ENCODE measurements at regions not wholly inside any gene's neighbourhood (a gene's known extent, or its start where the extent isn't known, plus 50 kb on each side); places are given as distances from the start of the nearest gene placed in this dataset.
"Not testable (repeated sequence)": the region's sequence is repeated elsewhere in the genome, so short reads cannot be mapped to it uniquely, and the experiment has no call there.

DNA sequence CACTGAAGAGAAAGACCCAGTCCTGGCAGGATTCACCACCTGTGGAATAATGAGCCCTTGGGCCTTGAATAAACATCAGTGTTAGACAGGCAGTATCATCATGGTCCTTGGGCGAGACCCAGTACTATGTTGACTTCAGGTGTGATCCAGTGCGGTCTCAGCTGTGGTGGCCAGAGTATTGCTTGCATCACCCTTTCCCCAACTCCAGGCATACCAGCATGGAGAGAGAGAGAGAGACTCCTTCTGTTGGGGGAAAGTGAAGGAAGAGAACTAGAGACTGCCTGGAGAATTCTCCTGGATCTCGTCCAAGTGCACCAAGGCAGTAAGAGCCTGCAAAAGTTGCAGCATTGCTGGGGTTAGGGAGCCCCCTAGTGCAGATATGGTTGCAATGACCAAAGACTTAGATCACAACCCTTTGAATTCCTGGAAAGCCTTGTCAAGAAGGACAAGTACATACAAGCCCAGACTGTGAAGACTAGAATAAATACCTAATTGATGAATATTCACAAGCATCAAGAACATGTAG, 61.1 kb upstream of the VAMP7 start:
- no peak overlapping the region for H3K4me3 ChIP-seq
- H3K36me3 ChIP-seq (ENCODE audit: insufficient read depth, low read length) = no peaks in the 10 kb centered on the region
- H3K27ac ChIP-seq = no peak overlapping the region
- no peaks in the 10 kb centered on the region for H3K9me3 ChIP-seq (ENCODE audit: low read depth, low read length)
- DNase-seq (ENCODE audit: low read depth, low spot score) = peak; percentile 61
- TF ChIP-seq FOXP2 (optimal IDR thresholded peaks at IDR 0.05; ENCODE audit: control extremely low read depth, extremely low read length, insufficient read depth) (no peak), POLR2AphosphoS5 (IDR thresholded peaks at IDR 0.05; ENCODE audit: borderline replicate concordance, low read depth, low read length) (no peak)
- no peak overlapping the region for H3K9ac ChIP-seq (ENCODE audit: insufficient read length)

DNA sequence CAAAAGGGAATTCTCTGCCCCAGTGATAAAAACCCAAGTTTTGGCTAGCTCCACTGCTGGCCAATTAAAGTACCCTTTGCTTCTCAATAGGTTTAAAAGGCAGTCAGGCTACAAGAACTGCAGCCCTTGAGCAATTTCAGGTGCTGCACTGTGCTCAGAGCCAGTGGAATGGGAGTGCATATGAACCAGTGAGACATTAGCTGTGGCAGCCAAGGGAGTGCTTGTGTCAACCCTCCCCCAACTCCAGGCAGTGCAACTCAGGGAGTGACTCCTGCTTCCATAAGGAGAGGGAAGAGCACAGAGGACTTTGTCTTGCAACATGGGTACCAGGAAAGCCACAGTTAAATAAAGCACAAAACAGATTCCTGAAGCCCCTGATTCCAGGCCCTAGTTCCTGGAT, 61.6 kb upstream of the VAMP7 start:
- H3K9ac ChIP-seq (ENCODE audit: insufficient read length) = no peak overlapping the region
- no peak overlapping the region for H3K27ac ChIP-seq
- TF ChIP-seq POLR2AphosphoS5 (IDR thresholded peaks at IDR 0.05; ENCODE audit: borderline replicate concordance, low read depth, low read length) (no peak), FOXP2 (optimal IDR thresholded peaks at IDR 0.05; ENCODE audit: control extremely low read depth, extremely low read length, insufficient read depth) (no peak), EZH2 (IDR thresholded peaks at IDR 0.05) (no peak)
- DNase-seq (ENCODE audit: low read depth, low spot score) = no peak
- H3K36me3 ChIP-seq (ENCODE audit: insufficient read depth, low read length) = no peaks in the 10 kb centered on the region
- no peaks in the 10 kb centered on the region for H3K9me3 ChIP-seq (ENCODE audit: low read depth, low read length)
- no peak overlapping the region for H3K4me3 ChIP-seq

DNA sequence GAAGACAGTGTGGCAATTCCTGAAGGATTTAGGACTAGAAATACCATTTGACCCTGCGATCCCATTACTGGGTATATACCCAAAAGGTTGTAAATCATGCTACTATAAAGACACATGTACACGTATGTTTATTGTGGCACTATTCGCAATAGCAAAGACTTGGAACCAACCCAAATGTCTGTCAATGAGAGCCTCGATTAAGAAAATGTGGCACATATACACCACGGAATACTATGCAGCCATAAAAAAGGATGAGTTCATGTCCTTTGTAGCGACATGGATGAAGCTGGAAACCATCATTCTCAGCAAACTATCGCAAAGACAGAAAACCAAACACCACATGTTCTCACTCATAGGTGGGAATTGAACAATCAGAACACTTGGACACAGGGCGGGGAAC, 66.8 kb upstream of the VAMP7 start:
- not testable (repeated sequence) for H3K4me3 ChIP-seq; DNase-seq (ENCODE audit: low read depth, low spot score); H3K27ac ChIP-seq

DNA sequence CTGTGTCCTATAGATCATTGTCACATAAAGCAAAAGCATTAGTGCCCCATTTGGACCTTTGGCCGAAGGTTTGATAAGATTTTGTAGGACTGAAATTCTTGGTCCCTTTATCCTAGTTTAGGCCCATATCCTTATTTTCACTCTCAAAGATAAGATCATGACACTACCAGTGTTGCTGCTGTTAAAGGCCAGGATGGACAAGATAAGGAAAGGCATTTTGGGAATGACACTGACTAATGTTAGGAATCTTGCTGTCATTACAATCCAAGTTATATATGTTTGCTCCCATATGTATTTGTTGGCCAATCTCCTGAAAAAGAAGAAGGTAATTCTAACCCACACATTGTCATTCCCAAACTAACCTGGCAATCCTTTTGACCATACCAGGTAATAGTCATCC, 101.3 kb upstream of the VAMP7 start:
- no peak overlapping the region for H3K4me3 ChIP-seq
- no peak overlapping the region for H3K9ac ChIP-seq (ENCODE audit: insufficient read length)
- H3K9me3 ChIP-seq (ENCODE audit: low read depth, low read length) = no peaks in the 10 kb centered on the region
- no peak overlapping the region for H3K27ac ChIP-seq
- no peak for DNase-seq (ENCODE audit: low read depth, low spot score)
- no peaks in the 10 kb centered on the region for H3K36me3 ChIP-seq (ENCODE audit: insufficient read depth, low read length)
- TF ChIP-seq FOXP2 (optimal IDR thresholded peaks at IDR 0.05; ENCODE audit: control extremely low read depth, extremely low read length, insufficient read depth) = no peak
- TF ChIP-seq POLR2AphosphoS5 (IDR thresholded peaks at IDR 0.05; ENCODE audit: borderline replicate concordance, low read depth, low read length) = no peak
- no peak for TF ChIP-seq EZH2 (IDR thresholded peaks at IDR 0.05)

More for the DNA sequence above, 66.8 kb upstream of the VAMP7 start:
- not testable (repeated sequence) for H3K36me3 ChIP-seq (ENCODE audit: insufficient read depth, low read length); H3K9ac ChIP-seq (ENCODE audit: insufficient read length); H3K9me3 ChIP-seq (ENCODE audit: low read depth, low read length)

DNA sequence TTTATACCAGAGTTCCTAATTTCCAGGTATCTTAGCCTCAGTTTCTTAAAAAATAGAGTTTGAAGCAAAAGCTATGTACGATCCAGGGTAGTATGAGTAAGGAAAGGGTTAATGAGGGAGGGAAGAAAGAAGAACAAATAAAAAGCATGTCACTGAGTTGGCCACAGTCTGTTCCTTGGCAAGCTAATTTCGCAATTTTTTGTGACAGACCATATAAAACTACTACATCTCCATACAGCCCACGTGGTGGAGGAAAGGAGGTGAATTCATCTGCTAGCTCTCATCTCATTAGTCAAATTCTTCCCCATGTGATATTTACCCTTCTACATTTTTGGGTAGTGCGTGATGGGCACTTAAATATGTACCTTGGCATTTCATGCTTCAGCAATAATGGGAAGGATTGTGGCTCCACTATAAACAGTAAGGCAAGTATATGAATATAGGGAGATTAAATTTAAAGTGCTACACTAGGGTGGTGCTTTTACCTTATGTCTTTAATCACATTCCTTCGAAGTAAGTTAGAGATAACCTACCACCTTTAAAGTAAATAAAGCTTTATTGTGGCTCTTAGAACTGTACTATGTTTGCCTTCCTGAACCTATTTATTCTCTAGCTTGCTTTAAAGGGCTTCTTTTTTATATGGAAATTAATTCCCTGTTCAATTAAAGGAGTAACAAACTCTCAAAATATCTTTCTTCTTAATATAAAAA, 102.1 kb upstream of the VAMP7 start:
- no peaks in the 10 kb centered on the region for H3K36me3 ChIP-seq (ENCODE audit: insufficient read depth, low read length)
- no peak overlapping the region for H3K9ac ChIP-seq (ENCODE audit: insufficient read length)
- TF ChIP-seq FOXP2 (optimal IDR thresholded peaks at IDR 0.05; ENCODE audit: control extremely low read depth, extremely low read length, insufficient read depth) (no peak), POLR2AphosphoS5 (IDR thresholded peaks at IDR 0.05; ENCODE audit: borderline replicate concordance, low read depth, low read length) (no peak), EZH2 (IDR thresholded peaks at IDR 0.05) (no peak)
- H3K27ac ChIP-seq = no peak overlapping the region
- no peak for DNase-seq (ENCODE audit: low read depth, low spot score)
- H3K9me3 ChIP-seq (ENCODE audit: low read depth, low read length) = no peaks in the 10 kb centered on the region
- no peak overlapping the region for H3K4me3 ChIP-seq

DNA sequence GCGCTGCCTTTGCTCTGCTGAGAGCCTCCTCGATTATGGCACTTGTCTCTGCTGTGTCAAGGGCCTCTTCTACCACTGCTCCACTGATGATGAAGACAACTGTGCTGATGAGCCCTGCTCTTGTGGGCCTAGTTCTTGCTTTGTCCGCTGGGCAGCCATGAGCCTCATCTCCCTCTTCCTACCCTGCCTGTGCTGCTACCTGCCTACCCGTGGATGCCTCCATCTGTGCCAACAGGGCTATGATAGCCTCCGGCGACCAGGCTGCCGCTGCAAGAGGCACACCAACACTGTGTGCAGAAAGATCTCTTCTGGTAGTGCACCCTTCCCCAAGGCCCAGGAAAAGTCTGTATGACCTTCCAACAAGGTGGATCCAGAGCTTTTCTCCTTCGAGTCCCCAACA, 106.8 kb upstream of the VAMP7 start:
- Histone ChIP-seq H3K4me3 (no peak overlapping the region), H3K9ac (ENCODE audit: insufficient read length) (no peak overlapping the region), H3K36me3 (ENCODE audit: insufficient read depth, low read length) (no peaks in the 10 kb centered on the region), H3K27ac (no peak overlapping the region), H3K9me3 (ENCODE audit: low read depth, low read length) (no peaks in the 10 kb centered on the region)
- no peak for DNase-seq (ENCODE audit: low read depth, low spot score)
- no peak for TF ChIP-seq FOXP2 (optimal IDR thresholded peaks at IDR 0.05; ENCODE audit: control extremely low read depth, extremely low read length, insufficient read depth)
- no peak for TF ChIP-seq POLR2AphosphoS5 (IDR thresholded peaks at IDR 0.05; ENCODE audit: borderline replicate concordance, low read depth, low read length)
- TF ChIP-seq EZH2 (IDR thresholded peaks at IDR 0.05) = no peak

DNA sequence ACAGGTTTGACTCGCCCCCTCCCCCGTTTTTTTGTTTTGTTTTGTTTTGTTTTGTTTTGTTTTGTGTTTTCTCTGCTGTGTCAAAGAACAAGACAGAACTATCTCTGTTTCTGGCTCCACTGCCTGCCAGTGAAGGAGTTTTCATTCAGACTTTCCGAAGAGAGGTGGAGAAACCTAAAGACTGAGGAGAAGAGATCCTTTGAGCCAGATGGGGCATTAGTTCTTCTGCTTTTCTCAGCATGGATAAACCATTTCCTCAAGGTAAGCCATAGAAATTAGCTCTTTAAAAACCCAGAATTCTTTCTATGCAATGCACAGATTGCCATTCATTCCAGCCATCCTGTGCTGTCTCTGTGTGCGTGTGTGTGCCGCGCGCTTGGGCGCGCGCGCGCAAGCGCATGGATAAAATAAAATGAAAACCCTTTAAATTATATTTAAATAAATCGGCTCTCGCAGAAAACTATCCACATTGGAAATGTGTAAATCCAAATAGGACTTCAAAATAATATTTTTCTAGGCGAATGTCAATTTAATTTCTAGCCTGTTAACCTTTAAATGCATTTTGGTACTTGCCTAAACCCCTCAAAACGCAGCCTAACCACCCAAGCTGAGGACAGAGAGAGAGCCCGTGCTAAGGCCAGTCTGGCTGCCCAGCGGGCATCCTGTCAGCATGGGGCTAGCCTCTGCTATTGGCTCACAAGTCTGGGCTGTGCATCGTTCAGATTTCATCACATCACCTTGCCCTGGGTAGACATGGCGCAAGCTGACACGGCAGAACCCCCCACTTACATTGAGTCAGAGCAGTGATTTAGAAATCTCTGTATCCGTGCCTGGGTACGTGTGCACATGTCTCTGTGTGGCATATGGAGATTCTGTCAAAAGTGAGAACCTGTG, 113.0 kb upstream of the VAMP7 start:
- Histone ChIP-seq H3K9me3 (ENCODE audit: low read depth, low read length) (no peaks in the 10 kb centered on the region), H3K27ac (peak overlapping the region; percentile 21; the same call in 1 of the 2 replicates), H3K4me3 (peak overlapping the region; percentile 78), H3K9ac (ENCODE audit: insufficient read length) (peak overlapping the region; percentile 57), H3K36me3 (ENCODE audit: insufficient read depth, low read length) (no peaks in the 10 kb centered on the region)
- TF ChIP-seq POLR2AphosphoS5 (IDR thresholded peaks at IDR 0.05; ENCODE audit: borderline replicate concordance, low read depth, low read length) (no peak), FOXP2 (optimal IDR thresholded peaks at IDR 0.05; ENCODE audit: control extremely low read depth, extremely low read length, insufficient read depth) (no peak), EZH2 (IDR thresholded peaks at IDR 0.05) (no peak)
- DNase-seq (ENCODE audit: low read depth, low spot score) = no peak

DNA sequence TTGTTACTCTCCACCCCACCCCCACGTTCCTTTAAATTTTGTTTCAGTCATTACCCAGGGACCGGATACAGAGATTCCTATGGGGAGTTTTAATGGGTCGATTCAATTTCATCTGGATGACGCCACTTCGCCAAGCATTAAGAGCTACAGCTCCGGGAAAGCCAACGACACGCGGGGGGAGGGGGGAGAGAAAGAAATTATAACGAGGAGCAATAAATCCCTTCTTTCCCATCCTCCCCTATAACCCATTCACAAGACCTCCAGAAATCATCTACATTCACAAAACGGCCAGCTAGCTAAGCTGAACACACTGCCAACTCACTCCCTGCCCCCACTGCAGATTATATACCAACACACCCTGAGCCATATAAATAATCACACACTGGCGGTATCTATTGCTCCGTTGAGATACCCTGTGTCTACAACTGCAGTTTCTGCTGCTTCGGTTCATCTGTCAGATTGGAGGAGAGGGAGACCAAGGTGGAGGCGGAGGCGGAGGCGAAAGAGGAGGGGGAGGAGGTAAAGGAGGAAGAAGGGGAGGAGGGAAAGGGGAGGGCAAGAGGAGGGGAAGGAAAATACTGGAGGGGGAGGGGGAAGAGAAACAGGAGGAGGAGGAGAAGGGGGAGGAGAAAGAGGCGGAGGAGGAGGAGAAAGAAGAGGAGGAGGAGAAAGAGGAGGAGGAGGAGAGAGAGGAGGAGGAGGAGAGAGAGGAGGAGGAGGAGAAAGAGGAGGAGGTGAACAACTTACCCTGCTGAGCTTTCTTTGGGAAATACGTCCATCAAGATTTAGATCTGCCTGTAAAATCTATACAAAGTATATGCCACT, 113.9 kb upstream of the VAMP7 start:
- Histone ChIP-seq H3K27ac (peak overlapping the region; percentile 65; the same call in 1 of the 2 replicates), H3K9ac (ENCODE audit: insufficient read length) (peak overlapping the region; percentile 57), H3K36me3 (ENCODE audit: insufficient read depth, low read length) (no peaks in the 10 kb centered on the region), H3K9me3 (ENCODE audit: low read depth, low read length) (no peaks in the 10 kb centered on the region), H3K4me3 (peak overlapping the region; percentile 78)
- peak; percentile 42 for DNase-seq (ENCODE audit: low read depth, low spot score)
- TF ChIP-seq POLR2AphosphoS5 (IDR thresholded peaks at IDR 0.05; ENCODE audit: borderline replicate concordance, low read depth, low read length) = no peak; the same call in 1 of the 2 replicates
